GM06990 (cell line): ENCODE measurements at regions not wholly inside any gene's neighbourhood (a gene's known extent, or its start where the extent isn't known, plus 50 kb on each side); places are given as distances from the start of the nearest gene placed in this dataset.

ENCODE experiments used
- DNase-seq: peaks from one replicate; pipeline ENCODE4 v3.0.0-alpha.2; 2011; ENCODE audit not compliant: insufficient read length; ENCODE audit errors: extremely low read depth
- H3K27me3 ChIP-seq: replicated peaks from 2 replicates; pipeline ENCODE4 v1.6.0; 2011; ENCODE audit warnings: low read length; ENCODE audit not compliant: control insufficient read depth, insufficient read depth
- H3K36me3 ChIP-seq: 2 replicates; pipeline ENCODE4 v1.5.1; 2011; ENCODE audit warnings: low read length; ENCODE audit not compliant: control insufficient read depth, insufficient read depth
- H3K4me3 ChIP-seq: replicated peaks from 2 replicates; pipeline ENCODE4 v1.5.1; 2011; ENCODE audit warnings: low read depth, mild to moderate bottlenecking, control low read depth, low read length
- CTCF ChIP-seq: IDR thresholded peaks from 2 replicates; pipeline ENCODE4 v1.5.1; 2011; ENCODE audit warnings: low read length, control low read depth, mild to moderate bottlenecking, inconsistent platforms; ENCODE audit not compliant: insufficient read depth, poor library complexity, severe bottlenecking

GRCh38 chr10:29921071-29921446 is 138.3 kb downstream of the JCAD start:
- no peak for DNase-seq
- no peak for TF ChIP-seq CTCF
- Histone ChIP-seq H3K27me3 (no peaks in the 10 kb centered on the region; the same call in 1 of the 2 replicates), H3K4me3 (no peak overlapping the region), H3K36me3 (no peaks in the 10 kb centered on the region)

GRCh38 chr10:29920408-29921070 is 138.8 kb downstream of the JCAD start:
- DNase-seq = no peak
- no peaks in the 10 kb centered on the region; the same call in 1 of the 2 replicates for H3K27me3 ChIP-seq
- TF ChIP-seq CTCF = no peak

GRCh38 chr10:29918623-29919400 is 140.6 kb downstream of the JCAD start:
- Histone ChIP-seq H3K36me3 (no peaks in the 10 kb centered on the region), H3K27me3 (no peaks in the 10 kb centered on the region; the same call in 1 of the 2 replicates)
- TF ChIP-seq CTCF = no peak

More at GRCh38 chr10:29920408-29921070, 138.8 kb downstream of the JCAD start:
- Histone ChIP-seq H3K4me3 (no peak overlapping the region), H3K36me3 (no peaks in the 10 kb centered on the region)

GRCh38 chr10:29917311-29917710 is 142.1 kb downstream of the JCAD start:
- no peak for DNase-seq
- TF ChIP-seq CTCF = no peak
- no peak overlapping the region for H3K4me3 ChIP-seq
- H3K36me3 ChIP-seq = no peaks in the 10 kb centered on the region
- no peaks in the 10 kb centered on the region; the same call in 1 of the 2 replicates for H3K27me3 ChIP-seq

More at GRCh38 chr10:29918623-29919400, 140.6 kb downstream of the JCAD start:
- no peak overlapping the region for H3K4me3 ChIP-seq
- no peak for DNase-seq

GRCh38 chr10:29916669-29917068 is 142.7 kb downstream of the JCAD start:
- Histone ChIP-seq H3K27me3 (no peaks in the 10 kb centered on the region; the same call in 1 of the 2 replicates), H3K36me3 (no peaks in the 10 kb centered on the region), H3K4me3 (no peak overlapping the region)
- no peak for TF ChIP-seq CTCF
- no peak for DNase-seq
